SU-DHL-6 (cell line): ENCODE measurements at regions not wholly inside any gene's neighbourhood (a gene's known extent, or its start where the extent isn't known, plus 50 kb on each side); places are given as distances from the start of the nearest gene placed in this dataset.

Experiments used
- H2AFZ ChIP-seq: fragments of 200-600 bp; sonication (generic); 2 replicates; pipeline ENCODE4 v1.6.1; 2014; ENCODE audit warnings: low read depth, mild to moderate bottlenecking, moderate library complexity, mixed read lengths, antibody characterized with exemption, low read length; ENCODE audit not compliant: severe bottlenecking
- H3F3A ChIP-seq: fragments of 200-600 bp; shearing (Covaris generic); 2 replicates; pipeline ENCODE4 v1.6.0; 2016; ENCODE audit warnings: antibody characterized with exemption, mild to moderate bottlenecking; ENCODE audit not compliant: insufficient read depth
- H3K27ac ChIP-seq: fragments of 200-600 bp; sonication (generic); 2 replicates; pipeline ENCODE4 v1.5.1; 2016; ENCODE audit warnings: low read depth, mild to moderate bottlenecking, low read length, moderate library complexity, mixed read lengths
- H3K27me3 ChIP-seq: fragments of 200-600 bp; sonication (generic), shearing (Covaris generic); 2 replicates; pipeline ENCODE4 v1.6.0; 2014; ENCODE audit warnings: mild to moderate bottlenecking, low read length
- H3K36me3 ChIP-seq: fragments of 200-600 bp; sonication (generic); 2 replicates; pipeline ENCODE4 v1.6.1; 2014; ENCODE audit warnings: mild to moderate bottlenecking, low read length, mixed read lengths
- H3K4me2 ChIP-seq: fragments of 300-600, 200-600 bp; shearing (Covaris generic), sonication (generic); 2 replicates; pipeline ENCODE4 v1.6.0; 2014; ENCODE audit warnings: low read length, low read depth, mild to moderate bottlenecking; ENCODE audit not compliant: poor library complexity, severe bottlenecking
- H3K4me3 ChIP-seq: fragments of 200-600 bp; sonication (generic); 2 replicates; pipeline ENCODE4 v1.5.1; 2014; ENCODE audit warnings: antibody characterized with exemption, low read length, mild to moderate bottlenecking, mixed read lengths; ENCODE audit not compliant: insufficient read depth, poor library complexity, severe bottlenecking
- H3K79me2 ChIP-seq: fragments of 200-600 bp; sonication (generic); 2 replicates; pipeline ENCODE4 v1.6.1; 2014; ENCODE audit warnings: mild to moderate bottlenecking, low read length, moderate library complexity; ENCODE audit not compliant: insufficient read depth
- H3K9ac ChIP-seq: fragments of 200-600 bp; sonication (generic); 2 replicates; pipeline ENCODE4 v1.7.0; 2014; ENCODE audit warnings: mild to moderate bottlenecking, low read length
- H3K9me2 ChIP-seq: fragments of 200-600 bp; sonication (generic); replicated peaks from 2 replicates; pipeline ENCODE4 v1.6.1; 2014; ENCODE audit warnings: low read length; ENCODE audit not compliant: insufficient read depth
- H3K9me3 ChIP-seq: fragments of 200-600 bp; sonication (generic); 2 replicates; pipeline ENCODE4 v1.6.1; 2014; ENCODE audit warnings: low read length, mixed read lengths; ENCODE audit not compliant: insufficient read depth
- H4K20me1 ChIP-seq: fragments of 200-600 bp; sonication (generic); 2 replicates; pipeline ENCODE4 v1.6.1; 2014; ENCODE audit warnings: low read depth, mild to moderate bottlenecking, antibody characterized with exemption, low read length, moderate library complexity, mixed read lengths
- EZH2phosphoT487 ChIP-seq: fragments of 200-600 bp; sonication (generic), shearing (Covaris generic); conservative IDR thresholded peaks from 2 replicates; pipeline ENCODE4 v1.6.1; 2018; ENCODE audit warnings: mild to moderate bottlenecking, antibody characterized with exemption, low read length, moderate library complexity, mixed read lengths
- TF ChIP-seq, protein P1 (sequence below): fragments of 200-600 bp; sonication (generic); IDR thresholded peaks from one replicate; pipeline ENCODE4 v1.5.1; 2017; ENCODE audit warnings: antibody characterized with exemption, mild to moderate bottlenecking, low read length, moderate library complexity; ENCODE audit not compliant: insufficient read depth, poor library complexity, severe bottlenecking

DNA sequence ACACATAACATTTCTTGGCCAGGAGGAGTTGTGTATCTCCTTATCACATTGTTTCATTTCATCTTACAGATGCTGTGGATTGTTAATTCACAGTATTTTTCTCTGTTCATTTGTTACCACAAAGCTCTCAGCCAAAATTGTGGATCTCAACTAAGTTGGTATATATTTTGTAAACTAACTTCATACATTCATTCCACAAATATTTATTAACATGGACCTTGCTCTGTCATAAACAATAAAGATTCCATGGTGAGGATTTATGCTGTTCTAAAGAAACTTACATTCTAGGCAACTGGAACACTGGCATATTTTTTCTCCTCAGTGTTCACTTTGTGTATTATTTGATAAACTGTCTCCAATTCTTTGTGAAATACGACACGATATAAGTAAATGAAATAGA lies 268.8 kb downstream of the CNTN3 start:
- Histone ChIP-seq H3K9me3 (no peaks in the 10 kb centered on the region), H4K20me1 (no peaks in the 10 kb centered on the region), H3K9me2 (no peaks in the 10 kb centered on the region), H3K9ac (no peak overlapping the region), H3K27me3 (no peaks in the 10 kb centered on the region), H2AFZ (no peak overlapping the region), H3K79me2 (no peaks in the 10 kb centered on the region), H3K4me2 (no peak overlapping the region), H3K27ac (no peak overlapping the region), H3K36me3 (no peaks in the 10 kb centered on the region), H3K4me3 (no peak overlapping the region), H3F3A (no peaks in the 10 kb centered on the region)
- no peak for TF ChIP-seq EZH2phosphoT487
- TF ChIP-seq, protein P1, sequence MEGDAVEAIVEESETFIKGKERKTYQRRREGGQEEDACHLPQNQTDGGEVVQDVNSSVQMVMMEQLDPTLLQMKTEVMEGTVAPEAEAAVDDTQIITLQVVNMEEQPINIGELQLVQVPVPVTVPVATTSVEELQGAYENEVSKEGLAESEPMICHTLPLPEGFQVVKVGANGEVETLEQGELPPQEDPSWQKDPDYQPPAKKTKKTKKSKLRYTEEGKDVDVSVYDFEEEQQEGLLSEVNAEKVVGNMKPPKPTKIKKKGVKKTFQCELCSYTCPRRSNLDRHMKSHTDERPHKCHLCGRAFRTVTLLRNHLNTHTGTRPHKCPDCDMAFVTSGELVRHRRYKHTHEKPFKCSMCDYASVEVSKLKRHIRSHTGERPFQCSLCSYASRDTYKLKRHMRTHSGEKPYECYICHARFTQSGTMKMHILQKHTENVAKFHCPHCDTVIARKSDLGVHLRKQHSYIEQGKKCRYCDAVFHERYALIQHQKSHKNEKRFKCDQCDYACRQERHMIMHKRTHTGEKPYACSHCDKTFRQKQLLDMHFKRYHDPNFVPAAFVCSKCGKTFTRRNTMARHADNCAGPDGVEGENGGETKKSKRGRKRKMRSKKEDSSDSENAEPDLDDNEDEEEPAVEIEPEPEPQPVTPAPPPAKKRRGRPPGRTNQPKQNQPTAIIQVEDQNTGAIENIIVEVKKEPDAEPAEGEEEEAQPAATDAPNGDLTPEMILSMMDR: no peak

DNA sequence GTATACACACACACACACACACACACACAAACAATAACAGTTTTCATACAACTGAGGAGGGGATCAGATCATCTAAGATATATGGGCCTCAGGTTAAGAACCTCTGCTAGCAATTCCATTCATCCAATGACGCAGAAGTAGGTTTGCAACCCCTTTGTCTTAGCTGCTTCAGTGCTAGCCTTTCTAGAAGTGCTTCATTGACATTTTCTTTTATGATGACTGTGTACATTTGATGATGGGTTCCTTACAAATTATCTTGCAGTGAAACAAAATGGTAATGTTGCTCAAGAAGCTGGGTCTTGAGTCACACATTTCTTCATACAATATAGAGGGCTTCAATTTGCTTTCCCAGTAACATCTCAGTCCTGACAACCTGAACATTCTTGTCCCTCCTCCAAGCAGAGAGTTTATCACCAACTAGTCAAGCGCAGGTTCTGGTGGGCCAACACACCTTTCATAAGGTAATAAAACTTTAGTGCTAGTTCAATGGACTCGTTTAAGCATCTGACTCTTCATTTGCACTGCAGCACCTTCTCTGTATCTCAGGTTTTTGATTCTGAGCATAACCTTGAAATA lies 269.5 kb downstream of the CNTN3 start:
- H3K36me3 ChIP-seq: no peaks in the 10 kb centered on the region
- no peaks in the 10 kb centered on the region for H4K20me1 ChIP-seq
- no peak overlapping the region for H3K27ac ChIP-seq
- H3K27me3 ChIP-seq: no peaks in the 10 kb centered on the region
- TF ChIP-seq EZH2phosphoT487: no peak
- TF ChIP-seq, protein P1: no peak
- no peak overlapping the region for H3K9ac ChIP-seq
- H3K79me2 ChIP-seq: no peaks in the 10 kb centered on the region
- no peaks in the 10 kb centered on the region for H3K9me2 ChIP-seq
- no peak overlapping the region for H2AFZ ChIP-seq
- no peak overlapping the region for H3K4me2 ChIP-seq
- H3K9me3 ChIP-seq: no peaks in the 10 kb centered on the region
- H3F3A ChIP-seq: no peaks in the 10 kb centered on the region
- H3K4me3 ChIP-seq: no peak overlapping the region

DNA sequence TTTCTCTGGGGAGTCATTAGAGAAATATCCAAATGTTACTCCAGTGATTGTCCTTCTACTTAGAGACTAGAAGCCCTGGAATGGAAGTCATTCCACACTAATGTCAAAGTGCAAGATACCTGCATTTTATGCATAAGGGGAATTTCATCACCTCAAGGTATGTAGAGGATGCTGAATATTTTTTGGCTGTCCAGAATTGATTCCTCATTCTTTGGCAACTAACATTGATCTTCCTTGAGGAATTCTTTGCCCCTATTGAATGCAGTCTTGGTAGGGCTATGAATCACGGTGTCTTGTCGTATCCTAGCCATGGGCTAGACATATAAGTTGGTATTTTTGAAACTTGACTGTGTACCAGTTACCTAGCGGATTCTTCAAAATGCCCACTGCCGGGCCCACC lies 271.1 kb downstream of the CNTN3 start:
- H3K9ac ChIP-seq: no peak overlapping the region
- no peaks in the 10 kb centered on the region for H4K20me1 ChIP-seq
- H3K36me3 ChIP-seq: no peaks in the 10 kb centered on the region
- H3K27ac ChIP-seq: no peak overlapping the region
- H2AFZ ChIP-seq: no peak overlapping the region
- no peak for TF ChIP-seq EZH2phosphoT487
- TF ChIP-seq, protein P1: no peak
- no peaks in the 10 kb centered on the region for H3K79me2 ChIP-seq
- no peak overlapping the region for H3K4me3 ChIP-seq
- H3F3A ChIP-seq: no peaks in the 10 kb centered on the region
- H3K4me2 ChIP-seq: no peak overlapping the region
- no peaks in the 10 kb centered on the region for H3K9me3 ChIP-seq
- H3K9me2 ChIP-seq: no peaks in the 10 kb centered on the region
- no peaks in the 10 kb centered on the region for H3K27me3 ChIP-seq
